Cardiac septum (tissue), 1 donor: ENCODE measurements at regions not wholly inside any gene's neighbourhood (a gene's known extent, or its start where the extent isn't known, plus 50 kb on each side); places are given as distances from the start of the nearest gene placed in this dataset.
"Not testable (repeated sequence)": the region's sequence is repeated elsewhere in the genome, so short reads cannot be mapped to it uniquely, and the experiment has no call there.

Source experiments
- DNase-seq: peaks from one replicate; pipeline ENCODE4 v3.0.0-alpha.2; 2020; ENCODE audit warnings: low spot score
- intact Hi-C: fragments of 100-400 bp; cut with DNase I; formaldehyde crosslinking; loops from one replicate; pipeline ENCODE4 v1.14.0; 2022
- donor health status: DM: no; HTN: no; CAD: no.

DNA sequence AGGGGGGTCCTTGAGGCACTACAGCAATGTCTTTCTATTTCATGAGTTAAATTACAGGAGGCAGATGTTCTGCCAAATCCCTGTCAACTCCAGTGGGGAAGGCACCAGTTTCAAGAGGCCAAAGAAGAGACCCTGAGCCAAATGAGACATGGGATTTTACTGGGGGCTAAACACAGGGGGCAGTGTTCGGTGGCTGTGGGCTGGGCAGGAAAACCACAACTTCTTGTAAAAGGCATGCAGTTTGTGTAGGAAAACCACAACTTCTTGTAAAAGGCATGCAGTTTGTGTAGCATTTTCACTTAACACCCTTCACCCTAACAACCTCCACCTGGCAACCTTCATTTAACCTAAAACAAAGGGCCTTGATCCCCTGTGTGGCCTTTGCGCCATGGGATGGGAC is 61.0 kb downstream of the POLR2M start:
- intact Hi-C loops, result loop anchor here (10.0 kb wide), 1 partner anchor 157 kb away; no protein-coding TSS in a partner anchor
- no peak for DNase-seq

DNA sequence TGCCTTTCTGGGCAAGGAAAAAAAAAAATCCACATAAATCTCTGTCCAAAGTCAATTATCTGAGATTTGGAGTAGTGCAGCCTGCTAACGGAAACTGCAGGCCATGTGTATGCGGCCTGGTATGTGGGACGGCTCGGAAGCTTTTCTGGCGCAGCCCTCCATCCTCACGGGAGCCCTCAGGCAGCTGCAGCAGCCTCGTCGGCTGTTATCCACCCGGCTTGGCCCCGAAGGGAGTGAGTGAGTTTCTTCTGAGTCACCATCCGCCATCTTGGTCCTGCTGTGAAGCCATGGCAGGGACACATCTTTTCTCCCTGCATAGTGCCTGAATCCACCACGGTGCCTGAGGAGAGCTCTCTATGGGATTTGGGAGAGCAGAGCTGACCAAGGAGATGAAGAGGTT is 62.8 kb downstream of the POLR2M start:
- no peak for DNase-seq
- intact Hi-C loops, result loop anchor here (10.0 kb wide), 1 partner anchor 156 kb away; no protein-coding TSS in a partner anchor

DNA sequence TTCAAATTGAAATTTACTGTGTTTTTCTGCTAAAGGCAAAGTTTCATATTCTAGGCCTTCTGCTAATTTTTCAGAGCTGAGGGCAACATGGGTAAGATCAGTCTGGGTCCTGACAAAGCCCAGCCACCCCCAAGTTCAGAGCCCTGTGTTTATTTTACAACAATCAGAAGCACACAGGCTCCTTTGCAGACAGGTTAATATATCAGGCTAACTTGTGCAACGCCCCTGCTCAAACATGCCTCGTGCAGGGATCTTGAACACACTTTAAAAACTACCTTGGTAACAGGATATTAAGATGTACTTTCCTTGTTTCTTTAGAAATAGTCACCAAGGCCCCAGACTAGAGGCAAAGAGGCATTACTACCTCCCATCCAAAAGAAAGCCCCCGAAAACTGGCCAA is 64.0 kb downstream of the POLR2M start:
- intact Hi-C loops, result no loop called here
- DNase-seq, result no peak

DNA sequence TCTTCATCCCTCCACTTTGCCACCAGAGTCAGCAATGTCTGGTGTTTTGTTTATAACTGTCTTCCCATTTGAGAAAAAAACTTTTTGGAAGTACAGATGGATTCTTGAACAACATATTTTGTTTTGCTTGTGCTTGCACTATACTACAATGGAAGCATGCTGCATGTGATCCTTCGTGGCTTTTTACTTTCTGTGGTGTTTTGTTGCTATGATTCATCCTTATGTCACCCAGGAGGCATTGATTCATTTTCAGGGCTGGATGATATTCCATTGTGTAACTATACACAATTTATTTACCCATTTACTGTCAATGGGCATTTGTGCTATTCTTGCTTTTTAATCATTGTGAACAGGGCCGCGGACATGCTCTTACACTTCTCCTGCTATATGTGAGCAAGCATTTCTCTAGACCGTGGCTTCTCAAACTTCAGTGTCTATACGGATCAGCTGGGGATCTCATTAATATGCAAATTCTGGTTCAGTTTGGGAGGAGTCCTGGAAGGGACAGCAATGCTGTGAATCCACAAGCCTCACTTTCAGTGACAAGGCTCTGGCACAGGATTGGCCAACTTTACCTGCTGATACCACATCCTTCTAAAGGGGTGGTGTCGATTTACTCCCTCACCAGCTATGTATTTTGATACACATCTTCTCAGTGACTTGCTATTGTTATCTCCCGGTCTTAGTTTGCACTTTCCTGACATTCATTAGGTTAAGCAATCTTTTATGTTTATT is 65.9 kb downstream of the POLR2M start:
- no peak for DNase-seq
- intact Hi-C loops, result no loop called here

DNA sequence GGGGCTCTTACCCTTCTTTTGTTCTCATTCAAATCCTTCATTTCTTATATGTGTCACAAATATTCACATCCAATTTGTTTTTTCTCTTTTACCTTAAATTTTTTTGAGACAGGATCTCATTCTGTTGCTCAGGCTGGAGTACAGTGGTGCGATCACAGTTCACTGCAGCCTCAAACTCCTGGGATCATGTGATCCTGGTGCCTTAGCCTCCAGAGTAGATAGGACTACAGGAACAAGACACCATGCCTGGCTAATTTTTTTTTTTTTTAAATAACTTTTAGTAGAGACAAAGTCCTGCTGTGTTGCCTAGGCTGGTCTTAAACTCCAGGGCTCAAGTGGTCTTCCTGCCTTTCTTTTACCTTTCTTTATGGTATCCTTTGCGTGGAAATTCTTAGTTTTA is 66.5 kb downstream of the POLR2M start:
- DNase-seq, result no peak
- intact Hi-C loops, result no loop called here

DNA sequence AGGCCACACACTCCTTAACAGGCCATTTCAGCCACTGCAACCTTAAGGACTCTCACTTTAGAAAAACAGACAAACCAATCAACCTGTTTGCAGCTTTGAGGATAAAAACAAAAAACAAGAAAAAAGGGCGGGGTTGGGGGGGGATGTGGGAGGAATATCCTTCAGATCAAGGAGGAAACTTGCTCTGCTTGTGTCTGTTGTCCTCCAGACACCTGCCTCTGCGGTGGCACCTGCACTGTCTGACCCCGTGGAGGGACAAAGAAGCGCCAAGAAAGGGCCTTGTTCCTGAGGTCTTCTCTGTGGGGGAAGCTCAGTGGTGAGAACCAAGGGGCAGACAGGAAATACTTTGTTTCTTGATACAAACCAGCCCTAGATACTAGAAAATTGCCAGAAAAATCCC is 70.5 kb downstream of the POLR2M start:
- DNase-seq, result no peak
- intact Hi-C loops, result no loop called here

DNA sequence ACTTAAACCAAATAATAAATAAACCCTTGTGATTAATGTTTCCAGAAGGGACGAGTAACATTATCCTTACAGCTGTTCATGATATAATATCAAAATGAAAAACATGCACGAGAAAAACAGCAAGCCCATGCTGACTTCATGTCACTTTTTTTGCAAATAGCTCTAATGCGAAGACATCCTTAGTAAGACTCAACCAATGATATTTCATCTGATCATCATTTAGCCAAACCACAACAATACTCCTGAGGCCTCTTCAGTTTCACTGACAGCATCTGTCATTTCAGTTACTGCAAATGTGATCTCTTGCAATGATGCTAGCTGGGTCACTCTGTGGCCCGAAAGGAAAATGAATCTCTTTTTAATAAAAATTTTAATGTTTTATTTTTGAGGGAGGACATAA is 74.0 kb downstream of the POLR2M start:
- intact Hi-C loops, result no loop called here
- DNase-seq, result no peak

DNA sequence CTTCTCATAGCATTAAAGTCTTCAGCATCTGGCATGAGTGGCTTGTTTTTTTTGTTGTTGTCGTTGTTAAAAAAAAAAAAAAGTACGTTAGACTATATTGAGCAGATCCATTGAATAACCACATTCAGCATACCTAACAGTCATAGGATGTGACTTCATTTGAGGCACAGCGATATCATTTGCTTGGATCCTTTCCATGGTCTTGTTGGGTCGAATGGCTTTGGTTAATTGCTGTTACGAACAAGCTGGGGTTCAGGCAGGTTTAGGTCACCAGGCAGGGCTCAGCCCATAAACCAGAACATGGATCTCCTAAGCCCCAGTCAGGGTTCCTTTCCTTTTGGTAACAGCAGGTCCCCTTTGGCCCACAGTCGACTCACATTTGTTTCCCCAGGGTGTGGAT is 76.2 kb downstream of the POLR2M start:
- intact Hi-C loops, result no loop called here
- DNase-seq, result no peak

DNA sequence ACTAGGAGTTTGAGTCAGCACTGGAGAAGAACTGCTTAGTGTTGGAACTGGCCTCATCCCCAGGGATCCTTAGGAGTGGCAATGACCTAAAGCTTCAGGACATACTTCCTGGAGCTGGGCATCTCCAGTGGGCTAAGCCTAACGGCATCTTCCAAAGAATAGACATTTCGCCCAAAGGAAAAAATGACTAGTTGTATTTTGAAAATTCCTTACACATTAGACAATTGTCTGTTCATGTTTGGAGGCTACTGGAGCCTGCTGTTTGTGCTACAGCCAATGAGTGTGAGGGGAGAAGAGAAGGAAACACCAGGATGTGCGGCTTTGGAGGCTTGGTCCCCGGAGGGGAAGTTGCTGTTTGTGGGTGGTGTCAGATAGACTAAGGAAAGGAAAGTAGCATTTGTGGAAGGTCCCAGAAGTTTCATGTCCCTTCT is 77.6 kb downstream of the POLR2M start:
- DNase-seq, result no peak
- intact Hi-C loops, result no loop called here

DNA sequence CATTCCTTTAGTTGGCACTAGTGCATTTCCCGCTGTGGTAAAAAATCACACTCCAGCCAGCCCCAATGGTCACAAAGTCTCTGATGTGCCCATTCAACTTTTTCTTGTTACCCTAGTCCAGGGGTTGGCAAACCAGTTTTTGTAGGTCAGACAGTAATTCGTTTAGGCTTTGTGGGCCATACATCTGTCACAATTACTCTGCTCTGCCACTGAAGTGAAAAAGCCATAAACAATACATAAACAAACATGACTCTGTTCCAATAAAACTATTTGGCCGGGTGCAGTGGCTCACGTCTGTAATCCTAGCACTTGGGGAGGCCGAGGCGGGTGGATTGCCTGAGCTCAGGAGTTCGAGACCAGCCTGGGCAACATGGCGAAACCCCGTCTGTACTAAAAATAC is 78.5 kb downstream of the POLR2M start:
- no peak for DNase-seq
- intact Hi-C loops, result no loop called here

DNA sequence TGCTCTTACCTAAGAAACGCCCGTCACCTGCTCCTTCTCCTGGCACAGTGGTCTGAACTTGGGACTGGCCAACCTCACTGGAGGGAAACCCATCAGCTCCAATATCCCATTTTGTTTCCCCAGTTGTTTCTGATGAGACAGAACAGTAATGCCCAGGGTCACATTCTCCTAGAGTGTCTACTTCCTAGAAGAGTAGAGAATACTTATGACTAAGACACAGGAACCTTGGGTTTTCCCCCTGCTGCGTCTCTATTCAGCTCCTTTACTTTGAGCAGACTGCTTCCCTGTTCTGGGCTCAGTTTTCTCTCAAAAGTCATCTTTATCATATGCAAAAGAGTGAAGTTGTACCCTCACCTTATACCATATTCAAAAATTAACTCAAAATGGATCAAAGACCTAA is 79.4 kb downstream of the POLR2M start:
- DNase-seq, result no peak
- intact Hi-C loops, result no loop called here

DNA sequence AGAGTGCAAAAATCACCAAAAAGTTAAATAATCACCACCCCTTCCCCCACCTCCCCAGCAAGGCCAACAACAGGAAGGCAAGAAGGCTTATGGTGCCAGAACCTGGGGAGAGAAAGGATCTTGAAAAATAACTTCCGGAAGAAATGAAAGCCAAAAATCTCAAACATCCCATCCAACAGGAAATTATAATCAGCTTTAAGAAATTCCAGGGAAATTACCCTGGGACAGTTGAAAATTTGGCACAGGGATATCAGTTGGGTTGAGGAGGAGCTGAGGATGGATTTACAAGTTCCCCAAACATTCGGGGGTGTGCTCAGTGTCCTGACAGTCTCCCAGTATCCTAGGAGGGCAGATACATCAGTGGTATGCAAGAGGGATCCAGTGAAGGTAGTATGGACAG is 82.7 kb downstream of the POLR2M start:
- intact Hi-C loops, result no loop called here
- no peak for DNase-seq

DNA sequence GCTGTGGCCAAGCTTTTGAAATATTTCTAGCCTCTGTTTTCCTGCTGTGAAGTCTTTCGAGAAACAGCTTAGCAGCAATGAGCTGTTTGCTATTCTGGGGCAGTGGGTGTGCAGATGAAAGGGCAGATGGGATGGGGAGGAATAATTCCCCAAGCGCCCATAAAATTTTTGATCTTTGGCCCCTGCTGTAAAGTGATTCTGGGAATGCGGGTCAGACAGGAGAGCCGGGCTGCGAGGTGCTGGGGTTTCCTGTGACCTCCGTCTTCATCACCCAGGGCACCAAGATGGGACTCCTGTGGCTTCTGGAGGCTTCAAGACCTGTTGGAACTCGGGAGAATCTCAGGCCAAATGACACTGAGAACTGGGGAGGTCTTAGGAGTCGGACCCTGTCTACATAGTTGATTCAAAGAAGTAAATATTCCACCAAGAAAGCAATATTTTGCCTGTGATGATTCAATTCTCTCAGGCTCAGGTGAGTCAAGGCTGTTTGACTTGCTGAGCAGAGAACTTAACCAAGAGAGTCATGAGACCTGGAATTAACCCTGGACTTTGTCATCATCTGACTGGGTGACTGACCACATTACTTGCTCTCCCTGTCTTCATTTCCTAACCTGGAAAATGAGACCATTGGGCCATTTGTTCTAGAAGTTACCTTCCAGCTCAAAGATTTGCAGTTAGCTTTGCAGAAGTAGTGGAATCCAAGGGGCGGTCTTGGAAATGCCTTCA is 86.4 kb downstream of the POLR2M start:
- no peak for DNase-seq
- intact Hi-C loops, result no loop called here

DNA sequence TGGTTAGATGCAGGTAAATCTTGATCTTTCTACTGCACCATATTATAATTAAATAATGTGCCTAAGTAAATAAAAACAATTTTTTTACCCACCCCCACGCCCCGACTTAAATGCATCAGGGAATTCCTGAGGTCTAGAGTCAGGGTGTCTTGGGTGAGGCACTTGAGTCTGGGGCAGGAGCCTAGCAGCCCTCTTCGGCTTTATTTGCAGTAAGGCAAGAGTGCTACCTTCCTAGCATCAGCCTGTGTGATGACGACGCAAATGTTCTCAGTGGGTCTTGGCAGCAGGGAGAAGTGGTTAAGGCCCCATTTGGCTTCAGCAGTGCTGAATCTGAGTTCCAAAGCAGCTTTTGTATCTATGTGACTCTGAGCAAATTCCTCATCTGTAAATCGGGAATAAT is 88.7 kb downstream of the POLR2M start:
- no peak for DNase-seq
- intact Hi-C loops, result no loop called here

DNA sequence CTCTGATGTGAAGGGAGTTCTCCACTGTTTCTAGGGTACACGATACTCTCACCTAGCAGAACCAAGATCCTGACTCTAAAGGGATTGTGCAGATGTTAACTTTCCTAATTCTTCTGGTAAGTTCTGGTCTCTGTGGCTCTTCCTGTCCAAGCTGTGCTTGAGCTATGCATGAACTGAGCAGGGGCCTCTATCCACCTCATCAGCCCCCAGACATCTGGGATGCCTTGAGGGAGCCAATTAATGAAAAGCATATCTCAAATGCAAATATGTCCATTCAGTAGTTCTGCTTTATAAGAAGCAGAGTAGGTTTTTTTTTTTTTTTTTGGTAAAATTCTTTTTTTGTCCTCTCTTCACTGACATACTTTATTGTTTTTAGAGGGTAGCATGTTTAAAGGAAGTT is 89.6 kb downstream of the POLR2M start:
- intact Hi-C loops, result no loop called here
- DNase-seq, result no peak

DNA sequence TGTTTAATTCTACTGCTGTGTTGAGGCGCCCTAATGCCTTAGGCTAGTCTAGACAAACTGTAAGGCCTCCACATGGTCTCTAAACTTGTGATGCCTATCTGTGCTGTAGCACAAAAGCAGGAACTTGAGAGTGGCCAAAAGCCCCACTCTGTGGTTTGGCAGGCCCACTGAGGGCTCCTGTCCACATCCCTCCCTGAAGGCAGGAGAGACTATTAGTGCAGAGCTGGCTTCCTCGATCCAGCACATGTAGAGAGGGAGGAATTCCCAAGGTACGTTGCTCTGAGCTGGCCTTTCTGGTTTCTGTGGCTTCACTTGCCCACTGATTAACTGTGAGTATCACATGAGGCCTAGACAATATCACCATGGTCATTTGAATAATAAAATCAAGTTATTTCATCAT is 90.6 kb downstream of the POLR2M start:
- DNase-seq, result no peak
- intact Hi-C loops, result no loop called here

DNA sequence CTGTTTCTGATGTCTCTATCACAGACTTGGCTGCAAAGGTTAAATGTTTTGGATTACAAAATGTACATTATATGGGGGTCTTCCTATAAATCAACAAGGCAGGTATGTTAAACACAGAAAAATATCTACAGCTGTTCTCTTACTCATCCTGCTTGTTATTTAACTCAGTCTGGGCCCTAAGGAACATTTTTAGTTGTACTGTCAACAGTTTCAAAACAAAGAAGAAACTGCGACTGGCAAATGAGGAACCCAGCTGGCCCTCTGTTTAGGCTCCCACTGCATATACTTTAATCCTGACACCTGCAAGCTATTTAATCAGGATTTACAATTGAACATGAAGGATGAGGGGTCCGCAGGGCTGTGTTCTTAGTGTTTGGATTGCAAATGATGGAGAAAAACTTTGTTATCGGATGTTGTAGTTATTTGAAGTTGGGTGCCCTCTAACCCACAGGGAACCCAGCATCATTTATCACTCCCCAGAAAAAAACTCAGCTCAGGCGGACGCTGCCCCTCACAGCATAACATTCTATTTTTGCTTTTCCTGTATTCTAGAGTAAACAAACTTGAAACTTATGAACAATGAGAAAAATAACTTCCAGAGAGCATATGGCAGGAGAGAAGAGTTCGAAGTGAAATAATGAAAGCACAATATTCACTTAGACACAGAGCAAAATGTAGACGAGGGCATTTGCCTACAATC is 91.2 kb downstream of the POLR2M start:
- intact Hi-C loops, result no loop called here

DNA sequence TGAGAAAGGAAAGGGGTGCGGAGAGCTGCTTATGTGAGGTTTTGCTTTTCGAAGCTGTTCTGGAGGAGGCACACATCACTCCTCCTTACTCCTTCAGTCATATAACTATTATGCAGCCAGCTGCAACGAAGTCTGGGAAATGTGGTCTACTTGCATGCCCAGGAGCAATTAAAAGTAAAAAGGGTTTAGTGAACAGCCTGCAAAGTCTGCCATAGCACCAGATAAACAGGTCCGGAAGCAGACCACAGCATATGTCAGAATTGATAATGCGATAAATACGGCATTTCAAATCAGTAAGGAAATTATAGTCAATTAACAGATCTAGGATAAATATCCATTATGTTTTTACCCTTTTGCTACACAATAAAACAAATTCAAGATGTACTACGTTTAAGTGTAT is 99.5 kb downstream of the POLR2M start:
- DNase-seq, result no peak
- intact Hi-C loops, result no loop called here

More for the DNA sequence above, 91.2 kb downstream of the POLR2M start:
- no peak for DNase-seq

DNA sequence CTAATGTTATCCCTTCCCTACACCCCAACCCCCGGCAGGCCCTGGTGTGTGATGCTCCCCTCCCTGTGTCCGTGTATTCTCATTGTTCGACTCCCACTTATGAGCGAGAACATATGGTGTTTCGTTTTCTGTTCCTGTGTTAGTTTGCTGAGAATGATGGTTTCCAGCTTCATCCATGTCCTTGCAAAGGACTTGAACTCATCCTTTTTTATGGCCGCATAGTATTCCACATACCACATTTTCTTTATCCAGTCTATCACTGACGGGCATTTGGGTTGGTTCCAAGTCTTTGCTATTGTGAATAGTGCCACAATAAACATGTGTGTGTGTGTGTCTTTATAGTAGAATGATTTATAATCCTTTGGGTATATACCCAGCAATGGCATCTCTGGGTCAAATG is 102.8 kb downstream of the POLR2M start:
- DNase-seq, intact Hi-C loops: not testable (repeated sequence)

DNA sequence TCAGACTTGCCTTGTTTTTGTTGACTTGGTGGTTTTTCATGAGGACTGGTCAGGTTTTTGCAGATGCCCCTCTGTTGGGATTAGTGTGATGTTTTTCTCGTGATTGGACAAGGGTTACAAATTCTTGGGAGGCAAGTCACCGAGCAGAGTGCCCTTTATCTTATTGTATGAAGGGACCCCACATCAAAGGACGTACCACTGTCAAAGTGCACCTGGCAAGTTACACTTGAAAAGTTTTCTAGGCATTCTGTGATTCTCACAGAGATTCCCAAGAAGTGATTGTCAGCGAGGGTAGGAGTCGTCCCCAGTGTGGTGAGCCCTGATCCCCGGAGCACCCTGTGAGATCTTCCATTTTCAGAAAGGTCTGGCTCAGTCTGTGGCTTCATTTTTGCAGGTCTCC is 110.1 kb downstream of the POLR2M start:
- intact Hi-C loops, result no loop called here
- DNase-seq, result no peak

DNA sequence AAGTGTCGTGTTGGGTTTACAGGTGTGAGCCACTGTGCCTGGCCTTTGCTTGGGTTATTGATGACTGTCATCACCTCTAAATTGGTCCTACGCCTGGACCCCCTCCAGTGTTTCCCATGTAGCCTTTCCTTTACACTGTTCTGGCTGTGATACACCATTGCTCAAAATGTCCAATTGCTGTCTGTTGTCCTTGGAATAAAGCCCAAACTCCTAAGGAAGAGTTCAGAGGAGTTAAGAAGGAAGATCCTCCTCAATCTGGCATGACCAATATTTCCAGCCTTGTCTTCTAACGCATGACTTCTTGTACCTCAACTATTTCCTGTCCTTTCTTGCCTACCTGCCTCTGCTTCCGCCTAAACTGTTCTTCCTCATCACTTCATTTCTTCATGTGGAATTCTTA is 113.1 kb downstream of the POLR2M start:
- no peak for DNase-seq
- intact Hi-C loops, result no loop called here
